Ammon's horn (tissue), 1 donor: ENCODE measurements at regions not wholly inside any gene's neighbourhood (a gene's known extent, or its start where the extent isn't known, plus 50 kb on each side); places are given as distances from the start of the nearest gene placed in this dataset.
A peak's percentile ranks its signal among the peaks of the same experiment; 100 is the strongest.

Experiments used
- DNase-seq: peaks from one replicate; pipeline ENCODE4 v3.0.0-alpha.2; 2016; ENCODE audit warnings: low spot score

DNA sequence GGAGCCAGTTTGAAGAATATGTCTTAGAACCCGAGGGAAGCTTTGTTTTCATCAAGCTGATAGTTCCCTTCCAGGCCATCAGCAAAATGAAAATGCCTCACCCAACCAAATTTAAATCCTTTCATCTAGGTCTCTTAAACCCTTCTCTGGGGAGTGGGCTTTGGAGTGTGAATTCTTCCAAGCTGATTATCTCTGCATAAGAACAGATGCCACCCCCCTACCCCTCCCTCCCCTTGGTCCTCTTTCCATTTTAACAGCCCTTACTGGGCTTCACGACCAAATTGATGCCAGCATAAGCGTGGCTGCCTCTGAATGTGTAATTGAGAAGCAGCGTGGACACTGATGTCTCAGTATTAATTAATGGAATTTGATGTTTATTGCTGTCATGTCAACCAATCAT is 509.7 kb upstream of the CLINT1 start:
- DNase-seq, result no peak

DNA sequence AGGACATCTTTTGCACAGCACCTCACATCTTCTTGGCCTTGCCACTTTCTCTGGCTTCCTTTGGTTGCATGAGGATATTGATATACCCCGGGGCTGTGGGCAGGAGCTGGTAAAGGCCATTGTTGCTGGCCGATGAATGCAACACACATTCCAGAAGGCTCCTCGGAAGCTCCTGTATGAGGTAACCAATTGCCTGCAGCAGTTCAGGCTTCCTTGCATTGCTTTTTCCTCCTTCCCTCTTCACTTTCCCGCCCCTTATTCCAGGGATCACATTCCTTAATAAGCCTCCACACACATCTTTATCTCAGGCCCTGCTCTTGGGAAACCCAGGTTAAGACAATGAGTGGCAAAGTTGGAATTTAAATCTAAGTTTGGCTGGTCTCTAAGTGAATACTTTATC is 505.4 kb upstream of the CLINT1 start:
- DNase-seq, result no peak

DNA sequence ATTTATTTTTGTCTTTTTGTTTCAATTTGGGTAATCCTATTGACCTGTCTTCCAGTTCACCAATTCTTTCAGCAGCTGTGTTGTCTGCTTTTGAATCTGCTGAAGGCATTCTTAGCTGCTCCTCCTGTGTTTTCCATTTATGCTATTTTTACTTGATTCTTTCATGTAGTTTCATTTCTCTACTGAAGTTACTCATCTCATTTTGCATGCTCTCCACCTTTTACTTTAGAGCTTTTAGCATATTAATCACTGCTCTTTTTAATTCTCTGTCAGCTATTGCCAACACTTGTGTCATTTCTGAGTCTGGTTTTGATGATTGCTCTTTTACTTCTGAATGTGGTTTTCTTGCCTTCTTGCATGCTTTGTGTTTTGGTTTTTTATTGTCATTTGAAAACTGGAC is 496.0 kb upstream of the CLINT1 start:
- no peak for DNase-seq

DNA sequence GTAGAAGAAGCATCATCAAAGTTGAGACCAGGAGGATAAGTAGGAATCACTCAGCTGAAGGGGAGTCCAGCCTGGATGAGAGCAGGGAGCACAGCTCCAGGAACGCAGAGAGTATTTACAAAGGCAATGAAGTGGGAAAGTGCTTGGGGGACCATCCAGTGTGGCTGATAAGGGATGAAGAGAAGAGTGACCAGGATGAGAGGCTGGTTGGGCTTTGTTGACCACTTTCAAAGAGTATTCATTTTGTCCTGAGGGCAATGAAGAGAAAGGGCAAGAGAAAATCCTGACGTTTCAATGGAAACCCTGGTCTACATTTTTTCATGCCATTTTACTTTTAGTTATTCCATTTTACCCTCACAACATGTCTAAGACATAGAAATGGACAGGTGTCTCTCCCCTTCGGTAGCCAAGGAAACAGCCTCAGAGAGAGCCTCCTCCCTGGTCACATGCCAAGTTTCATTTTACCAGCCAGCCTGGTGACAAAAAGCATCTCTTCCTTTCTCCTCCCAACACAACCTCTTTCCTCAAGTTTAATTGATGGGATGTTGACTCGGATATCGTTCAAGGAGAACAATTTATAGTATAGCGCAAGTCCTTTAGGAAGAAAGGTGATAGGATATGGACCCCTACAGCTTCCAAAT is 492.7 kb upstream of the CLINT1 start:
- DNase-seq, result no peak

DNA sequence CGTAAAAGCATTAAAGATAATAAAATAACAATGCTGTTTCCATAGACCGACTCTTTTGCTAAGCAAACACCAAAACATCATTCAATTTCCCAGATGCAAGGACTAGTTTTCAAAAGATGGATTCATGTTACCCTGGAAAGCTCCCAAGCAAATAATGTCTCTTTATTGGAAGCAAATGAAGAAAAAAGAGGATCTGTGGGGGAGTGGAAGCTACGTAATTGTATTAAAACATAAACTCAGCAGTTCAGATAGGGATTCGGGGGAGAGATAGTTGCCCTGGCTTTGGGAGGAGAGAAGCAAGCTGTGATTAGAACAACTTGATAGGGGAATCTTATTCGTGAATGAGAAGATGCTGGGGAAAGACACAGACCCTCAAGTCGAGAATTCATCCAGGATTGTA is 491.0 kb upstream of the CLINT1 start:
- no peak for DNase-seq

DNA sequence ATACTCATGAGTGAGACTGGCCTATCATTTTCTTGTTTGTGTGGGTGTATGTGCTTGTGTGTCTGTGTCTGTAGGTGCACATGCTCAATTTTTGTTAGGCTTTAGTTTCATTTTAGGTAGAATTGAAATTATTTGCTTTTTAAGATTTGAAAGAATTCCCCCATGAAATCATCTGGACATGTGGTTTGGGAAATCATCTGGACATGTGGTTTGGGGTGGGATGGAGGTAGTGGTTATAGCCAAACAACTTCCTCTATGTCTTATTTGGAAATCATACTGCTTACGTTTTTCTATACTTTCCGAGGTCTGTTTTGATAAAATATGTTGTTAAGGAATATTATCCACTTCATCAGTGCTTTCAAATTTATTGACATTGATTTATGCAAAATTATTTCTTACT is 485.4 kb upstream of the CLINT1 start:
- no peak for DNase-seq

DNA sequence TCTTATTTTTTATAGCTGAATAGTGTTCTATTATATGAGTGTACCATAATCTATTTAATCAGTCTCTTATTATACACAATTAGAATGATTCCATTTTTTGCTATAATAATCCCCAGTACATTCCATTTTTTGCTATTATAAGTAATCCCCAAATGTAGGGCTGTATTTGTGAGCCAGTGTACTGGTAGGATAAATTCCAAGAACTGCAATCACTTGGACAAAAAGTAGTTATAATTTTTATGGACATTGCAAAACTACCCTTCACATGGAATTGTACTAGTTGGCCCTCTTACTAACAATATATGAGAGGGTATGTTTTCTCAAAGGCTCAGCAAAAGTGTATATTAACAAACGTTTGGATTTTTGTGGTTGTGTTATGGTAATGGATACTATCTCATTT is 481.7 kb upstream of the CLINT1 start:
- DNase-seq, result no peak

DNA sequence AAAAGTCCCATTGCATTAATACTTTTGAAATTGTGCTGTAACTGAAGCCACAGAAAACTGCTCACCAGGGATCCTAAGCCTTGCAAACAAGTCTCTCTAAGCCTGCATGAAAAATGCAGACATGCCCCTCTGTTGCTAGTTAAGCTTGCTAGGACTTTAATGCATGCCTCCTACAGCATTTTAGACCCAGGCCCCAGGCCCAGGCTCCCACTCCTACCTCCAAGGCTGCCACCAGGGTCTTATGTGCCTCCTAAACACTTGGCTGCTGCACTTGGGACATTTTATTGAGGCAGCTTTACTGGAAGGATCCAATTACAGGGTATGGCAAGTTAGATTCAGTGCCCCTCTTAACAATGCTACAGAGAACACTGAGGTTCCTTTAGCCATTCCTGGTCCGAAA is 467.3 kb upstream of the CLINT1 start:
- no peak for DNase-seq

DNA sequence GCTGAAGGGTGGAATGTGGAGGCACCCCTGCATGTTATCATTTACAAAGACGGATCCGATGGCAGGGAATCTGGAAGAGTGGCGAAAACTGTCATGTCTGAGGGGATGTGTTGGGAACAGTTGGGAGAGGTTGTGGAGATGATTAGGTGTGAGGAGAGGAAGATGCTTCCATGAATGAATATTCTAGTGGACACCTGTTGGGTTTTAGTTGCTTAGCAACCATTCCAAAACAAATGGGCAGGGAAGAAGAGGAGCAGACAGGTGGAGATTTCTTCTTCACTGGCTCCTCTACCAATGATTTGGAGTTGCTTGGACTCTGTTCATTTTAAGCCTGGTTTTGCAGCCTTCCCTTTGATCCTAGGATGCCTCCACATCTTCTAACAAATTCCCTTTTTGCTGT is 465.3 kb upstream of the CLINT1 start:
- no peak for DNase-seq

DNA sequence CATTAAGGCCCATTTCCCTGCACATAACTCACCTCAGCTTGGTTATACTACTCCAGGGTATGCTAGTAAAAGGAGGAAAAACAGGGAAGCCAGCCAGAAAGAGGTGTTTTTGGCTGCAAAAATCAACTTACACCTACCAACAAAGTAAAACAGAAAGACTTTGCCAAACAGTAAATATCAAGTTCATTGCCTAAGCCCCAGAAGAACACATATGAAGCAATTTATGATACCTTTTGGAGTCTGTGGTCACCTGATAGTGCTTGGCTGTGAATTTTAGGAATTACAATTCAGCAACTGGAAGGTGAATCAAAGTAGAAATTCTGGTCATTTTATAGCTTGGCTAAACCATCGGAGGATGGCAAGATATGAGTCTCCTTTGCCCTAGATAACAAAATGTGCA is 463.7 kb upstream of the CLINT1 start:
- DNase-seq, result no peak

DNA sequence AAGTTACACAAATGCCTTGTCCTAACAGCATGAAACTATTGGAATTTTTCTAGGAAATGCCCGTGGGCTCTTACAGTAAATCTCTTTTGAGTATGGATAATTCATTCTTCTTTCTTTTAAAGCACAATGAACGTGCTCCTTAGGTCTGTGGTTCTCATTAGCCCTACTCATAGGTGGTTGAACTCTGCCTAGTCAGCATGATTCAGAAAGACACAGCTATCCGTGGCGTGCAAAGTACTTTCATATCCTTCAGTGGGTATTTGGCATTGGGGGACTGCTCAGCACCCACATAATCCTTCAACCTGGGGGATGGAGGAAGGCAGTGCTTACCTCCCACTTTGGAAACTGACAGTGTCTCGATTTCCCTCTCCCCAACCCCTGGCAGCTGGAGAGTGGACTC is 462.0 kb upstream of the CLINT1 start:
- no peak for DNase-seq

DNA sequence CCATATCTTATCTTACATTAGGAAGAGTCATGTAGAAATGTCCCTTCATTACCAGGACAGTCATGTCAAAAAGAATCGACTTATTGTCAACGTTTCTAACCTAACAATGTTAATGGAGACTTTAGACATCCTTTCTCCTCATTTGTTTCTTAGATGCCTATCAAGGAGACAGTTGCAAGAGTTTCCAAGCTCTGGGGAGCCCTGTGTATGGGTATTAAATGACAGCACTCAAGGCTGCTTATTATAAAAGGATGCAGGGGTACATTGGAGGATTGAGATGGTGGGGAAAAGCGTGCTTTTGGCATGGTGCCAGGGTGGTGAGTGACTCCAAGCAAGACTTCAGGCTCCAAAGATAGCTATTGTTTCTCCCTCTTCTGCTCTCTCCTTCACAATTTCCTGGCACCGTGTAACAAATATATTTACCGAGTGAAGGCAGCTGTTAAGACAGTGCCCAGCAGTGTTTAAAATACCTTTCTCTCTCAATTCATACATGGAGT is 461.3 kb upstream of the CLINT1 start:
- DNase-seq, result no peak

DNA sequence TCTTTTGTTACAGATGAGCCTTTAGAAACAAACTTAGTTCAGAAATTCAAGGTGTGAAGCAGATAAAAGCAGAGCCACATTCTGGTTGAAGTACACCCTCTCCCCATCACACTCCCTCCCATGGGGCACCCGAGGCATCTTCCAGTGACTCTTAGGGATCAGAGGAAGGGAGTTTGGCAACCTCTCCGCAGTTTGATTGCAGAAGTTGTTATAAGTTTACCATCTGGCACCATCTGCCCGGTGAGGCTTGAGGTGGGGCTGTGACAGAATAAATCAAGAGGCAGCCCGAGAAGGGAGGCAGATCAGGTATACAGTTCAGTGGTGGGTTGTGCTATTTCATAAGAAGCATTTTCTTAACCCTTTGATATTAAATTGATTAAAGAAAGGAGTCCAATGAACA is 458.6 kb upstream of the CLINT1 start:
- DNase-seq, result no peak

DNA sequence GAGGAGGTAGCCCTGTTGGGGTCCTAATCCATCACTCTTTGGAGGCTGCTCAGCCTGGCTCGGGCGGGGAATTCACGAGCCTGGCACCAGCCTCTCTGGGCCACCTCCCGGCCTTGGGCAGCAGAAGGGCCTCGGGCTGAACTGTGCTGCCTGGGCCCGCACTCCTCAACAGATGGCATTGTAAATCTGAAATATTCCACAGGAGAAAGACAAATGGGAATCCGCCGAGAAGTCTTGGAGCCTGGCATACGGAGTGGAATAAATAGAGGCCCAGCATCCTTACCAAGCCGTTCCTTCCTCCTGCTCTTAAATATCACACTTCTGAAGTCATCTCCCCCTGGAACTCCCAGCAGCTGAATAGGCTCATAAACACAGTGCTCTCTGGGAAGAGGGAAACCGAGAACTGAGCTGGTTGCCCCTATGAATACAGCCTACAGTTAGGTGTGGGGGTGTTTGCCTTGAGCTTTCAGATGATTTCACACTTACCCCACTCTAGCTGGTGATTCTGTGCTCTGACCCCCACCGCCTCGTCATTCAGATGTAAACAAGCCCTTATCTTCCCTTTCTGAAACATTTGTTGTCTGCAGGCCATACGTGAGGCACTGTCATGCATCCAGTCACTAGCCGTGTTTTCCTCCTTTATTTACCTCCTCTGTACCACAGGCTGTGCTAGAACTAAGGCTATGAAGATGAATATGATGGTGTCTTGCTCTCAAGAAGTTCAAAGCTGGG is 455.0 kb upstream of the CLINT1 start:
- peak; percentile 20 for DNase-seq

DNA sequence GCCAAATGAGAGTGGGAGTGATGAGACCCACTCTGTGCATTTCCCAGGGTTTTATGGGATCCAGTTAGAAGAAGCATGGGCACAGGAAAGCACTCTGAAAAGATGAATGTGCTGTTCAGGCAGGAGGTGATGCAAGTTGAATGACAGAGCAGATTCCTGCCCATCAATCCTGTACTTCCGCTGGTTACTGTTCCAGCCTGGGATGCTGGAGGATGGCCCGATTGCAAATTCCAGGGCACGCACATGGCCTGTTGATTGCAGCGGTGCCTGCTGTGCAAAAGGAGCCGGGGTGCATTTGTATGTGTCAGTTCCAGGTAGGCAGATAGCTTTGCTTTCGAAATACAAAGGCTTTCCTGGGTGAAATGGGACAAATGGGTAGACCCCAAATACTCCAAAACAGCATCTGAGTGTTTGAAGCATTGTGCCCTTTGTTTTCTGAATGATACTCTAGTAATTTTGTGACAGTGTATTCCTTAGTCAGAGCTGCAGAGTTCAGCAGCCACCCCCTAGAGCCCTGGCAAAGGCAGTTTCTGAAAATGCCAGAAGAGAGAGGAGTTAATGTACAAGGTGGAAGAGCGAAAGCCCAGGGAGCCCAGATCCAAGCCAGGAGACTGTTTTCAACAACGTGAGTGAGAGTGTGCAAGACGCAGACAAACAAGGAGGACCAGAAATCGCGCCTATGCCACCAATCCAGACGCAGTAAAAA is 454.2 kb upstream of the CLINT1 start:
- DNase-seq, result no peak

DNA sequence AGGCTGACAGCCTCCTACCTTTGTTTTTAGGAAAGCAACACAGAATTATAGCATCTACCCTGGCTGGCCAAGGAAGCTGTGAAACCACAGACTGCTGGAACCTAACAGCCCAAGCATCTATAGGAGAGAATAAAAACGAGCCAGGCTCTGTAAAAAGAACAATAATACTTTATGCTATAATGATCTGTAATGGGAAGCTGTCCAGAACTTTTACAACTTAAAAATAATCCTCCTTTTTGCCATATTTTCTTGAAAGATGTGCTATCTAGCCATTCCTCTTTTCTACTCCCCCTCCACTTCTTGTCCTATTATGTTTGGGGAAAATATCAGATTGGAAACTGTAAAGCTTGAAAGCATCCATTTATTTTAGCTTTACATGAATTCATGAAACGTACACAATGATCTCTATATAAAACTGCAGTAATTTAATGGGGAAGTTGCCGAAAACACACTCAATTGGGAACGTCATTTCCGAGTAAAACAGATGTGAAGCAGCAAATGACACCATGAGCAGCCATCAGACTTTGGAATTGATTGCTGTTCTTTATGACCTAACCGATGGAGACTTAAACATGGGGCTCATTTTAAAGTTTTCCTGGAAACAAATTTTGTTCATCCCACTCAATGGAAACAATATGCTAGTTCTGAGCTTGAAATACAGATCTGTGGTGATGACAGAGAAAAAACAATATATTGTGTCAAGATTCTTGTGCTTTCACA is 450.3 kb upstream of the CLINT1 start:
- no peak for DNase-seq

DNA sequence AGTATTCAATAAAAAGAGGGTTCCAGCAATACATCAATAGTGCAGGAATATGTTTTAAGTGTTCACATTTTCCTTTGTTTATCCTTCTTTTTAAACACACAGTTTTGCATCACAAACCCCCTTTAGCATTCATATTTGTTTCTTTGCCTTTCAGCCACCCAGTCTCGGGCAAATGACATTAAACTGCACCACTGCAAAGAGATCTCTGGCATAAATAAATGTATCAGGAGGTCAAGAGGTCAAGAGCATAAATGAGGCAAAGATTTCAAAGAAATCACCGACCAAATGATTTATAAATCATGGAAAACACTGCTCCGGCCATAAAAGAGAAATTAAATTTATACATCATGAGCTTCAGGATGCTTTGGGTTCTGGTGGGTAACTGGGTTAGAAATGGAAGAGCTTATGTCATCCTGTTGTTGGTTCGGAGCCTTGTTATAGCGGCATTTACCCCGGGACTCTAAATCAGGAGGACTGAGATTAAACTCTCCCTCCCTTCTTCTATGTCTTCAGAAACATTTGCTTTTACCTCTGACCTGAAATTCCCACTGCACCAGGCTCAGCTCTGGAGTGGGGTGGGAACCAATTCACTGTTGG is 449.6 kb upstream of the CLINT1 start:
- no peak for DNase-seq

DNA sequence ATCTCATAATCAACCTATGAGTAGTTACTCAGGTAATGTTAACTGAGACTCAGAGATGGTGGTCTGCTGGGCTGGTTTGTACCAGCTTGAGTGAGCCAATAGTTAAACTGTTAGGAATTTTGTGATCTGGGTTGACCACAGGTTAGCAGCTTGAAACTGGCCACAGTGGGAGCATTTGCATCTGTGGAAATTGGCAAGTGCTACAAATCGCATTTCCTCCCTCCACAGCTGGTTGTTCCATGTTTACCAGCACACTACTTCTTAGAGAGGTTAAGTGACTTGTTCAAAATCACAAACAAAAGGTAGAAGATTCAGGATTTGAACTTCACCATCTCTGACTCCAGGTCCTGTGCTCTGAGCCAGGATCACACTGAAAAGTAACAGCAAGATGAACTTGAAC is 446.9 kb upstream of the CLINT1 start:
- DNase-seq, result no peak

DNA sequence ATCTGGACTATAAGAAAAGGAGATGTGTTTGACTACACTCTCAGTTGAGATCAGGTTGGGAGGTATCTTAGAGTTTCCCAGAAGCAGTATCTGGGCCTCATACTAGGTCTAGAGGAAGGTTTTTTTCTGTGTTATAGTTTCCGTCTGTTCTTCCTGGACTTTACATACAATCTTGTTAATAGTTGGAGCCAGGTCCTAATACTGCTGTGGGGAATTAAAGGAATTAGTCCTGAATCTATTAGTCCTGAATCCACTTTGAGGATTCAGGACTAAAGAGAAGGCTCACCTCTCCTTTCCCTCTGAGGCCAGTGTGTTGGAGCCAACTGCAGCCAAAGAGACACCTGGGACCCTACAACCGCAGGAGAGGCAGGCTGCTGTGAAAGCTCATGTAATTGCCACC is 445.7 kb upstream of the CLINT1 start:
- DNase-seq, result no peak

DNA sequence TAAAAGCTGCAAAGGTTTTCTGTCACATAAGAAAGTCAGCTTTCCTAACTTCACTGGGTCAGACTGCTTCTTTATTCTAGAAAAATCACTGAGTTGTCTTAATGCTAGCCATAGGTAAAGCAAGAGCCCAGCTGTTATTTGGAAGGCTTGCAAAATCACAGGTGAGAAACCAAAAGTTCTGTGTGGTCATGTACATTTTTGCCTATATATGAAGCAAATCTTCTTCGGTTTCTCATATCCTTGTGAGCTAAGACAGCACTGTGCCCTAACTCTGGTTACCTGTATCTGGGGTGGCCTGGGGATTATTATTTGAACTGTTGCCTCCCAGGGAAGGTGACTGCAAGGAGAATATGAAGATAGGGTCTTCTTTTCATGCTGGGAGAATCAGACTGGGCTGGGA is 444.9 kb upstream of the CLINT1 start:
- no peak for DNase-seq

DNA sequence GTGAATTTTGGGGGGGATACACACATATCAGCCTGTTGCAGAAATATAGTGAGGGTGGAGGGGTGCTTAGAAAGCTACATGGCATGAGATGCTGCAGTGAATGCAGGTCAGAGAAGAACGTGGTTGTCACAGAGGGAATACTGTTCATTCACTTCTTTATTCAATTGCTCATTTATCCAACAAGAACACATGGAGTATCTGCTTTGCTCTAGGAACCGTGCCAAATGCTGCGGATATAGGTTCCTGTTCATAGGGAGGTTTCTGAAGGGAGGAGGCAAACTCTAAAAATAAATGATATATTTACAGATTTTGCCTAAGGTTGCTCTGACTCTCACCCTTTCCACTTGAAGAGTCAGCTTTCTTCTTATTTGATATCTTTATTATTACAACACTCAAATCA is 444.3 kb upstream of the CLINT1 start:
- no peak for DNase-seq

DNA sequence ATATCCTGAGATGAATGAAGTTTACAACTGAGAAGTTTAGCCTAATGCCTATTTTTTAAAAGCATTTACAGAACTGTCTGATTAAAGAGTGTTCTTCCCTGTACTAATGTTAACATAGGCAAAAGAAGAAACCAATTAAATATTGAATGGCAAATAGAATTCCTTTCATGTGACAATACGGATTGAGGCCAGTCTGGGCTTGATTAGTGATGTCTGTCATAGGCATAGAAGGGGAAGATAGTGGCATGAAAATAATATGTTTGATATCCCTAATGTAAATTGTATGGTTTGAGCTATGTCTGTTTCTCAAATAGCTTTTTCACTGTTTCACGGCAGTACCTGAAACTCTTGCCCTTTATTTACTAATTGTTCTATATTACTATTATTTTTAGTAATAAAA is 443.1 kb upstream of the CLINT1 start:
- DNase-seq, result no peak
